H1 (cell line): ENCODE measurements at regions not wholly inside any gene's neighbourhood (a gene's known extent, or its start where the extent isn't known, plus 50 kb on each side); places are given as distances from the start of the nearest gene placed in this dataset.

Experiments
- CTCF ChIA-PET: fragments of 300-600 bp; sonication (Branson Sonifier 250); formaldehyde crosslinking; loops from one replicate; lab custom pipeline; 2021; ENCODE audit not compliant: partially characterized antibody; lab: Charles Lee
- POLR2A ChIA-PET: fragments of 300-600 bp; sonication (Branson Sonifier 250); formaldehyde crosslinking; loops from one replicate; lab custom pipeline; 2021; ENCODE audit warnings: inconsistent platforms; ENCODE audit not compliant: partially characterized antibody; lab: Charles Lee
- DNase-seq, 2 experiments: peaks; one replicate each; pipeline versions ENCODE4 v3.0.0 to v3.0.0-alpha.2; 2010 to 2022; ENCODE audit warnings: low spot score in 2 of 2, low read depth in 1 of 2, mixed read lengths in 1 of 2
- FAIRE-seq: peaks from 2 replicates; lab custom pipeline; 2011; peaks lifted over from hg19 to GRCh38; lab: Jason Lieb, UNC
- H2AFZ ChIP-seq: 2 replicates; pipeline ENCODE4 v1.8.1; 2012; ENCODE audit warnings: low read length, inconsistent platforms
- H2AK5ac ChIP-seq: 2 replicates; pipeline ENCODE4 v1.6.1; 2013; ENCODE audit warnings: low read depth, low read length
- H2BK120ac ChIP-seq: replicated peaks from 2 replicates; pipeline ENCODE3; 2013; ENCODE audit warnings: low read depth, low read length, inconsistent platforms
- H2BK12ac ChIP-seq: 2 replicates; pipeline ENCODE4 v1.6.1; 2013; ENCODE audit warnings: low read depth, low read length
- H2BK15ac ChIP-seq: 2 replicates; pipeline ENCODE4 v1.6.1; 2013; ENCODE audit warnings: low read length
- H2BK20ac ChIP-seq: 2 replicates; pipeline ENCODE4 v1.6.1; 2013; ENCODE audit warnings: low read length
- H2BK5ac ChIP-seq: 2 replicates; pipeline ENCODE4 v1.6.1; 2013; ENCODE audit warnings: low read depth, low read length
- H3K14ac ChIP-seq: 2 replicates; pipeline ENCODE4 v1.6.1; 2013; ENCODE audit warnings: inconsistent platforms; ENCODE audit not compliant: insufficient read length
- H3K18ac ChIP-seq: 2 replicates; pipeline ENCODE4 v1.6.1; 2013; ENCODE audit warnings: low read length; ENCODE audit errors: extremely low read depth
- H3K23ac ChIP-seq: 2 replicates; pipeline ENCODE4 v1.6.1; 2013; ENCODE audit warnings: inconsistent platforms; ENCODE audit not compliant: insufficient read length
- H3K23me2 ChIP-seq: 2 replicates; pipeline ENCODE4 v1.6.1; 2013; ENCODE audit warnings: low read depth, low read length
- H3K27ac ChIP-seq: 2 replicates; pipeline ENCODE4 v1.6.1; 2011; ENCODE audit warnings: low read depth, low read length, inconsistent platforms
- H3K27me3 ChIP-seq, 4 experiments: replicated peaks in 1 of 4; 1 replicate in 1 of 4; 2 replicates in 3 of 4; pipeline versions ENCODE4 v1.6.1 to v1.8.1; 2011 to 2013; ENCODE audit warnings: low read length in 3 of 4, mild to moderate bottlenecking in 3 of 4, inconsistent platforms in 2 of 4, mixed read lengths in 2 of 4, moderate library complexity in 1 of 4; ENCODE audit not compliant: control insufficient read depth in 3 of 4, insufficient read depth in 3 of 4; ENCODE audit errors: extremely low read depth in 1 of 4
- H3K36me3 ChIP-seq, 4 experiments: 2 replicates each; pipeline versions ENCODE4 v1.6.1 to v1.8.1; 2011 to 2013; ENCODE audit warnings: mild to moderate bottlenecking in 4 of 4, low read length in 3 of 4, moderate library complexity in 2 of 4, control low read depth in 1 of 4, inconsistent platforms in 1 of 4; ENCODE audit not compliant: insufficient read depth in 4 of 4, control insufficient read depth in 2 of 4
- H3K4ac ChIP-seq: replicated peaks from 2 replicates; pipeline ENCODE3; 2013; ENCODE audit warnings: low read length, low read depth, mixed read lengths, inconsistent platforms; ENCODE audit not compliant: insufficient read length
- H3K4me1 ChIP-seq, 4 experiments: replicated peaks in 1 of 4; 1 replicate in 1 of 4; 2 replicates in 3 of 4; pipeline versions ENCODE4 v1.6.1 to v1.8.1; 2011 to 2013; ENCODE audit warnings: low read length in 3 of 4, inconsistent platforms in 2 of 4, mixed read lengths in 1 of 4; ENCODE audit not compliant: insufficient read depth in 4 of 4, control insufficient read depth in 3 of 4
- H3K4me2 ChIP-seq, 2 experiments: 2 replicates each; pipeline versions ENCODE4 v1.6.1 to v1.8.1; 2011 to 2013; ENCODE audit warnings: low read depth in 2 of 2, low read length in 2 of 2, control low read depth in 1 of 2, inconsistent platforms in 1 of 2, mild to moderate bottlenecking in 1 of 2; ENCODE audit not compliant: insufficient read depth in 1 of 2
- H3K4me3 ChIP-seq, 4 experiments: fragments of 200-600, 300-600 bp in 1 of 4; sonication (generic), shearing (Covaris generic), sonication (Bioruptor Twin) in 1 of 4; 2 replicates each; pipeline versions ENCODE4 v1.5.1 to v1.8.1; 2011 to 2016; ENCODE audit warnings: low read length in 4 of 4, low read depth in 3 of 4, control low read depth in 2 of 4, inconsistent platforms in 2 of 4, mild to moderate bottlenecking in 2 of 4, mixed read lengths in 1 of 4, moderate library complexity in 1 of 4; ENCODE audit not compliant: insufficient read depth in 2 of 4; ENCODE audit errors: extremely low read depth in 1 of 4
- H3K56ac ChIP-seq: replicated peaks from 2 replicates; pipeline ENCODE3; 2013; ENCODE audit warnings: low read depth, mild to moderate bottlenecking, mixed read lengths, low read length, inconsistent platforms; ENCODE audit not compliant: insufficient read length
- H3K79me1 ChIP-seq: 2 replicates; pipeline ENCODE4 v1.6.1; 2013; ENCODE audit warnings: low read depth, low read length, control low read depth
- H3K79me2 ChIP-seq, 2 experiments: 2 replicates each; pipeline versions ENCODE4 v1.6.1 to v1.8.1; 2012 to 2013; ENCODE audit warnings: low read length in 2 of 2, mild to moderate bottlenecking in 2 of 2, inconsistent platforms in 1 of 2; ENCODE audit not compliant: insufficient read depth in 2 of 2, control insufficient read depth in 1 of 2
- H3K9ac ChIP-seq, 4 experiments: replicated peaks in 1 of 4; 1 replicate in 1 of 4; 2 replicates in 3 of 4; pipeline versions ENCODE4 v1.6.1 to v1.8.1; 2011 to 2013; ENCODE audit warnings: low read depth in 3 of 4, low read length in 3 of 4, control low read depth in 2 of 4, mild to moderate bottlenecking in 2 of 4, moderate library complexity in 2 of 4, inconsistent platforms in 1 of 4; ENCODE audit errors: extremely low read depth in 1 of 4
- H3K9me3 ChIP-seq, 2 experiments: 2 replicates each; pipeline versions ENCODE4 v1.6.1 to v1.8.1; 2012 to 2013; ENCODE audit warnings: mild to moderate bottlenecking in 2 of 2, moderate library complexity in 2 of 2, control low read depth in 1 of 2, inconsistent platforms in 1 of 2, low read depth in 1 of 2, low read length in 1 of 2, mixed read lengths in 1 of 2; ENCODE audit not compliant: insufficient read depth in 2 of 2
- H4K20me1 ChIP-seq, 2 experiments: replicated peaks in 1 of 2; 2 replicates each; pipeline versions ENCODE3 to v1.8.1; 2011 to 2013; ENCODE audit warnings: inconsistent platforms in 2 of 2, low read length in 2 of 2, mild to moderate bottlenecking in 1 of 2; ENCODE audit not compliant: insufficient read depth in 2 of 2, control insufficient read depth in 1 of 2
- H4K5ac ChIP-seq: 2 replicates; pipeline ENCODE4 v1.6.1; 2013; ENCODE audit warnings: low read length, low read depth, mixed read lengths, inconsistent platforms; ENCODE audit not compliant: insufficient read length
- H4K8ac ChIP-seq: 2 replicates; pipeline ENCODE4 v1.8.0; 2013; ENCODE audit warnings: mild to moderate bottlenecking, moderate library complexity, low read length, inconsistent platforms; ENCODE audit not compliant: insufficient read depth; ENCODE audit errors: extremely low read depth
- H4K91ac ChIP-seq: replicated peaks from 2 replicates; pipeline ENCODE3; 2013; ENCODE audit warnings: low read length, mixed read lengths, inconsistent platforms; ENCODE audit not compliant: insufficient read length
- ATF2 ChIP-seq: IDR thresholded peaks from 2 replicates; pipeline ENCODE4 v1.6.1; 2012; ENCODE audit warnings: low read length, inconsistent platforms
- CHD1 ChIP-seq: IDR thresholded peaks from 2 replicates; pipeline ENCODE4 v1.6.1; 2012; ENCODE audit warnings: low read depth, low read length, improper control_type of control experiment
- GABPA ChIP-seq: IDR thresholded peaks from 2 replicates; pipeline ENCODE4 v1.6.1; 2011; ENCODE audit warnings: mild to moderate bottlenecking, low read length, moderate library complexity, borderline replicate concordance; ENCODE audit not compliant: insufficient read depth
- HDAC2 ChIP-seq, 2 experiments: fragments of 300-600 bp in 1 of 2; sonication (generic) in 1 of 2; IDR thresholded peaks; 2 replicates each; pipeline ENCODE4 v1.6.1; 2011 to 2012; ENCODE audit warnings: low read depth in 2 of 2, low read length in 2 of 2, mild to moderate bottlenecking in 2 of 2, moderate library complexity in 2 of 2, borderline replicate concordance in 1 of 2, inconsistent platforms in 1 of 2
- POLR2A ChIP-seq, 2 experiments: IDR thresholded peaks; 1 replicate in 1 of 2; 2 replicates in 1 of 2; pipeline ENCODE4 v1.6.1; 2011; ENCODE audit warnings: low read depth in 2 of 2, low read length in 2 of 2, mild to moderate bottlenecking in 2 of 2; ENCODE audit errors: control extremely low read depth in 1 of 2
- SP4 ChIP-seq: IDR thresholded peaks from 2 replicates; pipeline ENCODE4 v1.6.1; 2012; ENCODE audit warnings: low read length, inconsistent platforms
- TCF12 ChIP-seq: IDR thresholded peaks from 2 replicates; pipeline ENCODE4 v1.6.1; 2011; ENCODE audit warnings: low read depth, mild to moderate bottlenecking, low read length
- WGBS, 2 experiments: shearing (Covaris generic) in 1 of 2; methylation state at CpG; one replicate each; pipeline versions ENCODE4 v1.1.6 to v1.1.7; 2013 to 2015; ENCODE audit warnings: low lambda C conversion rate in 2 of 2, mixed read lengths in 2 of 2, inconsistent platforms in 1 of 2, low coverage in 1 of 2, missing lambda C conversion rate in 1 of 2; ENCODE audit not compliant: insufficient replicate concordance in 2 of 2, insufficient coverage in 1 of 2, insufficient read length in 1 of 2; ENCODE audit errors: extremely low coverage in 1 of 2, missing lambda C conversion rate in 1 of 2; 5-methylcytosine and 5-hydroxymethylcytosine counted together

DNA sequence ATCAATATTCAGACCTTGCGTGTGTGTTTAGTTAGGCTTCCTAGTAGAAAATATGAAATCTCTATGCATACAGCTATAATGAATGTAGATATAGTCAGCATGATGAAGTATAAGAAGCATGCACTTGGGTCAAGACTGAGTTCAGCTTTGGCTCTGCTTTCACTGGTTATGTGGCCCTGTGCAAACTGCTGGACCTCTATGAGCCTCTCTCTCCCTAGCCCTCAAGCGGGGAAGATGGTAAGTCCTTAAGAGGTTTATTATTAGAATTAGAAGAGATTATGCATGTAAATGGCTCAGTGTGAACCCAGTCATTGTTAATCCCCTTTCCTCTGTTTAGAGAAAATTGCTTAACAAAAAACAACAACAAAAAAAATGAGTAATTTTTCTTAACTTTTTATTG is 178.8 kb upstream of the NXPH2 start:
- DNase-seq, result no peak
- Histone ChIP-seq H2BK15ac (no peak overlapping the region), H3K4me1 (peaks cover 0 to 7% (median 4%) of the 10 kb centered on the region in 4 experiments; a peak in 4 of 7 replicates), H3K23ac (no peak overlapping the region), H3K79me2 (no peaks in the 10 kb centered on the region), H3K14ac (no peak overlapping the region), H3K36me3 (no peaks in the 10 kb centered on the region; a peak in 1 of 8 replicates), H3K79me1 (no peaks in the 10 kb centered on the region), H3K23me2 (no peaks in the 10 kb centered on the region), H3K18ac (no peak overlapping the region), H3K4me2 (no peak overlapping the region; a peak in 1 of 4 replicates), H2BK12ac (no peak overlapping the region), H2BK20ac (no peak overlapping the region), H2AFZ (no peak overlapping the region), H3K9me3 (peaks cover 8 to 9% of the 10 kb centered on the region in 2 experiments), H3K9ac (no peak overlapping the region), H3K4me3 (no peak overlapping the region), H3K56ac (no peak overlapping the region), H4K8ac (no peak overlapping the region), H2BK120ac (no peak overlapping the region), H2AK5ac (no peak overlapping the region), H3K27ac (no peak overlapping the region), H3K27me3 (no peaks in the 10 kb centered on the region), H4K91ac (no peak overlapping the region), H3K4ac (no peak overlapping the region), H2BK5ac (no peak overlapping the region), H4K5ac (no peak overlapping the region), H4K20me1 (no peaks in the 10 kb centered on the region)
- TF ChIP-seq HDAC2 (IDR thresholded peaks at IDR 0.05; ENCODE audit: borderline replicate concordance in 1 of 2, low read depth in 2 of 2, low read length in 2 of 2), result no peak
- no peak for TF ChIP-seq SP4
- no peak for TF ChIP-seq CHD1
- no peak for TF ChIP-seq ATF2
- TF ChIP-seq GABPA, result no peak
- no peak for TF ChIP-seq POLR2A (IDR thresholded peaks at IDR 0.05; ENCODE audit: control extremely low read depth in 1 of 2, low read depth in 2 of 2, low read length in 2 of 2)
- no peak for TF ChIP-seq TCF12
- FAIRE-seq, result no peak
- 66% methylated on average over 2 of the region's 2 CpGs; no CpG with 5 or more reads in 1 of the 2 experiments for WGBS, 2 experiments
- ChIA-PET POLR2A (no interaction called here), CTCF (interaction anchor here (0.9 kb wide), 1 partner anchor 76 kb away, joined by 4 read pairs; no protein-coding TSS in a partner anchor)
